RWPE1 (cell line): ENCODE measurements at regions not wholly inside any gene's neighbourhood (a gene's known extent, or its start where the extent isn't known, plus 50 kb on each side); places are given as distances from the start of the nearest gene placed in this dataset.

ENCODE experiments used
- CTCF ChIA-PET: fragments of 350-600 bp; sonication (Branson Sonifier 250); formaldehyde crosslinking; extraction: SDS; loops from one replicate; lab custom pipeline; 2021; lab: Yijun Ruan, JAX
- POLR2A ChIA-PET: fragments of 400-600 bp; formaldehyde crosslinking; extraction: SDS; loops from one replicate; lab custom pipeline; 2020; ENCODE audit warnings: antibody characterized with exemption; ENCODE audit not compliant: low non-redundant PET; lab: Yijun Ruan, JAX
- DNase-seq: peaks from one replicate; pipeline ENCODE4 v3.0.0; 2012; ENCODE audit warnings: low spot score
- H3K27ac ChIP-seq: fragments of 450-650 bp; 2 replicates; pipeline ENCODE4 v1.5.1; 2017
- TF ChIP-seq, protein P1 (sequence below): fragments of 450-650 bp; conservative IDR thresholded peaks from 2 replicates; pipeline ENCODE4 v1.5.1; 2017; ENCODE audit warnings: low read depth, mild to moderate bottlenecking

DNA sequence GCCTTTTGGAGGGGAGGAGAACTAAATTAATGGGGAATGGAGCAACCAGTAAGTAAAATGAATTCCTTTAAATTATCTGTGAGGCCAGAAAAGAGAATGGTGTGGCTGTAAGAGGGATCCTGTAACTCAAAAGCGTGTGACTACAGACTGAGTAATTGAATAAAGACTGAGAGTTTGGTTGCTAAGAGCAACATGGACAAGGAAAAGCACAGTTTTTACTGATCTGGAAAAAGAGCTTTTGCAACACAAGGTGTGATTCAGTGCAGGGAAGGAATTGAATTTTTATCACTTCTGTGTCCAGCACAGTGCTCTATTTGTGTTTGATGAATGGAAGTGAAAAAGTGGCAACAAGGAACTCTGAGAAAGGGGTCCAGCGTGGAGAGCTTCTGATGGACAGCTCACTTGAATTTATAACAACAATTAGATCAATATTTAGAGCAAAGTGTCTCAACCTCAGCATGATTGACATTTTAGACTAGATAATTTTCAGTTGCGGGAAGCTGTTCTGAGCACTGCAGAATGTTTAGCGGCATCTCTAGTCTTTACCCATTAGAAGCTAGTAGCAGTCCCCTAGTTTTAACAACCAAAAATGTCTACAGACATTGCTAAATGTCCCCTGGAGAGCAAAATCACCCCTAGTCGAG is 202.8 kb upstream of the BDNF start:
- ChIA-PET CTCF (no interaction called here), POLR2A (interaction anchor here (0.5 kb wide), 1 partner anchor 131 kb away, joined by 3 read pairs; no protein-coding TSS in a partner anchor)
- no peak overlapping the region for H3K27ac ChIP-seq
- TF ChIP-seq, protein P1, sequence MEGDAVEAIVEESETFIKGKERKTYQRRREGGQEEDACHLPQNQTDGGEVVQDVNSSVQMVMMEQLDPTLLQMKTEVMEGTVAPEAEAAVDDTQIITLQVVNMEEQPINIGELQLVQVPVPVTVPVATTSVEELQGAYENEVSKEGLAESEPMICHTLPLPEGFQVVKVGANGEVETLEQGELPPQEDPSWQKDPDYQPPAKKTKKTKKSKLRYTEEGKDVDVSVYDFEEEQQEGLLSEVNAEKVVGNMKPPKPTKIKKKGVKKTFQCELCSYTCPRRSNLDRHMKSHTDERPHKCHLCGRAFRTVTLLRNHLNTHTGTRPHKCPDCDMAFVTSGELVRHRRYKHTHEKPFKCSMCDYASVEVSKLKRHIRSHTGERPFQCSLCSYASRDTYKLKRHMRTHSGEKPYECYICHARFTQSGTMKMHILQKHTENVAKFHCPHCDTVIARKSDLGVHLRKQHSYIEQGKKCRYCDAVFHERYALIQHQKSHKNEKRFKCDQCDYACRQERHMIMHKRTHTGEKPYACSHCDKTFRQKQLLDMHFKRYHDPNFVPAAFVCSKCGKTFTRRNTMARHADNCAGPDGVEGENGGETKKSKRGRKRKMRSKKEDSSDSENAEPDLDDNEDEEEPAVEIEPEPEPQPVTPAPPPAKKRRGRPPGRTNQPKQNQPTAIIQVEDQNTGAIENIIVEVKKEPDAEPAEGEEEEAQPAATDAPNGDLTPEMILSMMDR: no peak
- peak; percentile 55 for DNase-seq

DNA sequence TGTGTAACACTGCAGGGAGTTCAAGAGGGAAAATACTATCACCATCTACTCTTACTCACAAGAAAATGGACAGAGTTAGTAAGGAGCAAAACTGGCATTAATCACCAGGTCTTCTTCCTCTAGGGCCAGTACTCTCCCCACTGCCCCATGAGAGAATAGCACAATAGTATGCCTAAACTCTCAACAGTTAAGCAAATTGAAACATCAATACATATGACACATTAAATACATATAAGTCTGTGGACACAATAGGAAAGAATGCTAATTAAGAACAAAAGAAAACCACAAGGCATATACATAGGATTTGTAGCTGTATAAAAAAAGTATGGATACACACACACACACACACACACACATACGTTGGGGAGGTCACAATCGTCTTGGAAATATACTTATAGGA is 197.9 kb upstream of the BDNF start:
- ChIA-PET POLR2A (no interaction called here), CTCF (no interaction called here)
- DNase-seq: no peak
- no peak overlapping the region for H3K27ac ChIP-seq
- TF ChIP-seq, protein P1: no peak

DNA sequence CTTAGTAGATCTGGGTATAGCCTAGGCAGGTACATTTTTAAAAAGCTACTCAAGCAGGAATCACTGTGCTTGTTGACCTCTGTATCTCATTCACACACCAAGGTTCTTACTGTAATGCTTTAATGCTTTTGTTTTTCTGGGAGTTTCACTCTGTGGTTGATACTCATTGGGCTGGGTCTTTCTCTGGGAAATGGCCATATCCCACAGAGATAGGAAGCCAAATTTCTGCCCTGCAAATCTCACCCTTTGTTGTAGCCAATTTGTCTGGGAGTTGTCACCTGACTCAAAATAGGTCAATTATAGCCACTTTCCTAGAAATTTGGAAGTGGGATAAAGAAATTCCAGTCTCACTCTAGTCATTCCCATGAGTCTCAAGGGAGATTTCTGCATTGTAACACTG is 195.8 kb upstream of the BDNF start:
- H3K27ac ChIP-seq: no peak overlapping the region
- ChIA-PET POLR2A (no interaction called here), CTCF (no interaction called here)
- DNase-seq: no peak
- TF ChIP-seq, protein P1: no peak

DNA sequence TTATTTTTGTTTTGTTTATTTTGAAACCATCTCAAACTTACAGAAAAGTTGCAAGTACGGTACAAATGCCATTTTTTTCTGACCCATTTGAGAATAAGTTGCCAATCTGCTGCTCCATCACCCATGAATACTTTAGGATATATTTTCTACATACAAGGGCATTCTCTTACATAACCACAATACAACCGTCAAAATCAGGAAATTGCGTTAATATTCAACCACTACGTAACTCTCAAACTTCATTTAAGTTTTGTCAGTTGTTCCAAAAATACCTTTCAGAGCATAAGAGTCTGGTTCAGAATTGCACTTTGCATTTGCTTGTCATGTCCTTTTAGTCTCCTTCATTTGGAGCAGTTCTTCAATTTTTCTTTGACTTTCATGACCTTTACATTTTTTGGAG is 194.3 kb upstream of the BDNF start:
- TF ChIP-seq, protein P1: no peak
- ChIA-PET POLR2A (no interaction called here), CTCF (no interaction called here)
- no peak overlapping the region for H3K27ac ChIP-seq
- DNase-seq: no peak

DNA sequence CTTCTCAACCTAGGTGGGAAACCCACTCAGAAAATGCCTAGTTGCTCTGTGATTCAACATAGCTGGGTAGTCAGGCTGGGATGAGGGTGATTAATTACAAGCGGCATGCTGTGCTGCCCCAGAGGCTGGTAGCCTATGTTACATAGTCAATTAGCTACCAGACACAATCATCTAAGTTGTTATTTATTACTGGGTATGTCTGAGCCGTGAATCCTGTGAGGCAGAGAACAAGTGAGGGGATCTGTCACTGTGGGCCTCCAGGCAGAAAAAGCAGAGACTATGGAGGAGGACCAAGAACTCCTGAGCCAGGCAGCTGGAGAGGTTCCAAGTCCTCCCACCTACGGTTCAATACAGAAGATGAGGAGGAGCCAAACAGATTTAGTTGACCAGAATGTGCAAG is 186.6 kb upstream of the BDNF start:
- H3K27ac ChIP-seq: no peak overlapping the region
- CTCF ChIA-PET: no interaction called here
- POLR2A ChIA-PET: no interaction called here
- DNase-seq: no peak
- TF ChIP-seq, protein P1: no peak

DNA sequence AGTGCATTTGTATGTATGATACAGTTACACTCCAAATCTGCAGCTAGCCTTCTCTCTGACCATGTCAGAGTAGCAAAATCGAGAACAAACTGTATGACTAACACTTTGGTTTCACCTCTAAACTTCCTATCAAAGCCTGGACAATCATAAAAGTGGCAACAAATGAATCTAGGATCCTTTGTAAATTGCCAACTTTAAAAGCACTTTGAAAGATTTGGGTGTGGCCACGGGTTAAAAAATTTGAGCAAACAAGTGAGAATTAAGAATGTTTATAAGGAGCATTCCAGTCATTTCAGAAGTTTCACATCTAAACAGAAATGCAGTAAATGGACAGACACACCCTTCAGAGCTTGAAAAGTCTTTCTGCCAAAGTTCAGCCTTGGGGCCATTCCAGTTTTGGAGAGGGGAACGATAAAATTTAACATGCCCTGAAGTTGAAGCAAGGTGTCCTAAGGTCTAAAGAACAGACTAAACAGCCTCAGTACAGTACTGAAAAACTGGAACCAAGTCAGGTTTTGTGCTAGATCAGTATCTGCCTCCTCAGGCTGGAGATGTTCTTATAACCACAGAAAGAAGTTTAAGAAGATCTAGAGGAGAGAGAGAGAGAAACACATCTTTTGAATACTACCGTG is 181.9 kb upstream of the BDNF start:
- TF ChIP-seq, protein P1: no peak
- no peak for DNase-seq
- ChIA-PET POLR2A (no interaction called here), CTCF (no interaction called here)
- no peak overlapping the region for H3K27ac ChIP-seq
